Body of pancreas (tissue), 4 donors: ENCODE measurements at regions not wholly inside any gene's neighbourhood (a gene's known extent, or its start where the extent isn't known, plus 50 kb on each side); places are given as distances from the start of the nearest gene placed in this dataset.

Experiments
- CTCF ChIP-seq, 7 experiments: fragments of 450-650 bp in 4 of 7; fragments of 200-600 bp in 3 of 7; sonication (generic) in 3 of 7; IDR thresholded peaks; one replicate each; pipeline ENCODE4 v1.5.1; 2016 to 2019; ENCODE audit warnings: antibody characterized with exemption in 7 of 7
- POLR2A ChIP-seq, 3 donors: fragments of 450-650 bp; IDR thresholded peaks; one replicate each; pipeline ENCODE4 v1.6.1; 2016; ENCODE audit warnings: antibody characterized with exemption in 3 of 3, mild to moderate bottlenecking in 2 of 3

DNA sequence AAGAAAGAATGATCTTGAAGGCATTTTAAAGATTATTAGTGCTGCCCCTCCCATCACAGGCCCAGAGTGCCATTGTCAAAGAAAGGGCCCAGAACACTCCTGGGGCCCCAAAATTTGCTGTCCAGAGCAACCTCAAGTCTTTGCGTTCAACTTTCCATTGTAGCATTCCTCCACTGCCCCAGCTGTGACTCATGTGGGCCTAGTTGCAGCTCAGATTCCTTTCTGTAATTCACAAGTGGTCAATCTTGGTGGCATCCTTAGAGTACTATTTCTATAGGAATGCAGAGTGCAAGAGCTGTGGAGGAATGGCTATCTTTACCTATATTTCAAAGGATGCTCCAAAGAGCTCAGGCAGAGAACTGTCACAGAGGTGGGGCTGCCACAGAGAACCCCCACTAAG is 1500.8 kb upstream of the IGFBP7 start:
- TF ChIP-seq CTCF (IDR thresholded peaks at IDR 0.05): no peak
- no peak for TF ChIP-seq POLR2A (IDR thresholded peaks at IDR 0.05)
